ENCODE measurements at regions not wholly inside any gene's neighbourhood (a gene's known extent, or its start where the extent isn't known, plus 50 kb on each side); places are given as distances from the start of the nearest gene placed in this dataset.

- TF ChIP-seq CHD7 (IDR thresholded peaks at IDR 0.05; ENCODE audit: insufficient replicate concordance, low read length) (no peak), TBP (IDR thresholded peaks at IDR 0.05; ENCODE audit: low read depth, low read length) (no peak), SUZ12 (IDR thresholded peaks at IDR 0.05; ENCODE audit: low read length) (no peak), KDM1A (IDR thresholded peaks at IDR 0.05; ENCODE audit: borderline replicate concordance, low read length) (no peak), BCL11A (IDR thresholded peaks at IDR 0.05; ENCODE audit: low read depth in 2 of 2, low read length in 2 of 2) (no peak), KDM4A (IDR thresholded peaks at IDR 0.05; ENCODE audit: low read depth, low read length, severe bottlenecking) (no peak), YY1 (IDR thresholded peaks at IDR 0.05; ENCODE audit: low read depth, low read length) (no peak), POLR2A (IDR thresholded peaks at IDR 0.05; ENCODE audit: control extremely low read depth in 1 of 2, low read depth in 2 of 2, low read length in 2 of 2) (no peak), RNF2 (IDR thresholded peaks at IDR 0.05; ENCODE audit: borderline replicate concordance, low read depth, low read length, missing control alignments, poor library complexity, severe bottlenecking) (no peak), HDAC6 (IDR thresholded peaks at IDR 0.05; ENCODE audit: low read depth, low read length) (no peak), TCF12 (IDR thresholded peaks at IDR 0.05; ENCODE audit: low read depth, low read length) (no peak)
- TF ChIP-seq, protein P1, sequence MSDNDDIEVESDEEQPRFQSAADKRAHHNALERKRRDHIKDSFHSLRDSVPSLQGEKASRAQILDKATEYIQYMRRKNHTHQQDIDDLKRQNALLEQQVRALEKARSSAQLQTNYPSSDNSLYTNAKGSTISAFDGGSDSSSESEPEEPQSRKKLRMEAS (IDR thresholded peaks at IDR 0.05) = no peak
Observed at GRCh38 chr18:30113454-30113853, 929.1 kb downstream of the DSC3 start (continued).
